GM21390 (cell line): ENCODE measurements at regions not wholly inside any gene's neighbourhood (a gene's known extent, or its start where the extent isn't known, plus 50 kb on each side); places are given as distances from the start of the nearest gene placed in this dataset.

Experiments
- ATAC-seq: cut with Tn5 transposase; IDR thresholded peaks from one replicate; pipeline ENCODE4 v1.9.1; 2021; ENCODE audit not compliant: unreplicated experiment

DNA sequence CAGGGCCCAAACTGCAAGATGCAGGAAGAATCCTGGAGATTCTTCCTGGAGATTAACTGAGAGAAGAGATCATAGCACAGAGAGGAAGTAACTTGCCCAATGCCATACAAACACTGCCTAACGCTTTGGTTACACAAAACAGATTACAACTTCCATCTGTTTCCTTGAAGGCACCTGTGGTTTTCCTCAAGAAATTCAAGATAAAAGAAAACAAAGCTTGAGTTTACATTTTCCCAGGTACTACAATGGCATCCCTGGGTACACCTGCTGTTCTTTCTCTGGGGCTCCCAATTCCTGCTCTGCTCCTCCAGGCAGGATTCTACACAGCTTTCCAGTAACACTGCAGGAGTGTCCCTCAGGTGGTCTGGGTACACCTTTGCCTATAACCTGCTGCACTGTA, 781.9 kb upstream of the ID2 start:
- ATAC-seq: no peak

DNA sequence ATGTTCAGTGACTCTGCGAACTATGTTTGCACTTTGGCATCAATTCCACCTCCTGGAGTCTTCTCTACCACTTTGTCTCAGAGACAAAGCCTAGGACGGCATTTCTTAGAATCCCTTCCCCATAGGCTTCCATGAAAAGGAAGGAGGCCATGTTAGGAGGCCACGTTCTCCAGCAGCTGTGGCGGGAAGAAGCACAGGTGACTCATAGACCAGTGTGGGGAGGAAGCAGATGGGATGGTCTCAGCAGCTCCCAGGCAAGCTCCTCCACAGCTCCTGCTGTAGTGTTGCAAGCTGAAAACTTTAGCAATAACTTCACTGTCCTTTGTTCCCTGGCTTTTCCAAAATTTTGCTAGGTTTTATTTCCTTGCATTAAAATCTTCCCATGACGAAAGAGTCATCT, 781.3 kb upstream of the ID2 start:
- ATAC-seq: no peak

DNA sequence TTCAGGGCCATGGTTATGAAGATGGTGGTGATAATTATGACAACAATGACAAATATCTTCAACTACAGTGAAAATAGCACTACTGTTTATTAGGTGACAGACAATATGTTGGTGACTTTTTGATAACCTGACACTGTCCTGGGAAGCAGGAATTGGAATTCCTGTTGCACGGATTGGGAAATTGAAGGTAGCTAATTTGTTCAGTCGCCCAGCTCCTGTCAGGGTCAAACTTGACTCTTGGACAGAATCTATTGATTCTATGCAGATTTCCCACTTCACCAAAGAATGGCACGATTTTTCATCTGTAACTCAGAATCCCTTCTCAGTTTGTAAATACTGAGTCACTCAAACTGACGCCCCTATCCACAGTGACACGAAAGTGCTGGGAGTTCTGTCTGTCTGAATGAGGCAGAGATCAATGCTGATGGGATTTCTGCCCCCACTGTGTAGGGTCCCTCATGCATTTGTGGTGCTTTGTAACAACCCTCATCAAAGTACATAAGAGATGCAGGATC, 779.5 kb upstream of the ID2 start:
- no peak for ATAC-seq

DNA sequence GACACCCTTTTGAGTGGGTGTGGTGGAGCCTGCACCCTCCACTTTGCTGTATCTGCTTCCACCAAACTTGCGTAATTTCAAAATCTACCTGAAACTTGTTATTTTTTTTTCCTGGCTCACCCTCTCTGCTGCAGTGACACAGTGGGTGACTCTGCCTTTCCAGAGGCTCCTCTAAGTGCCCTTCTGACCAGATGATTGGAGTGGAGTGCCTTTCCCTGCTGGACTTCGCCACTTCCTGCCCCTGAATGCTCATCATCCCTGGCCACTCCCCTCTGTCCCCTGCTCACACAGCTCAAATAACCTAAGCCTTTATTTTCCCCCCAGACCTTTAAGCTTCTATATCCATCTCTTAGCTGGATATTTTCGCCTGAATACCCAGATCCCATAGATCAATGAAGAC, 777.5 kb upstream of the ID2 start:
- no peak for ATAC-seq

DNA sequence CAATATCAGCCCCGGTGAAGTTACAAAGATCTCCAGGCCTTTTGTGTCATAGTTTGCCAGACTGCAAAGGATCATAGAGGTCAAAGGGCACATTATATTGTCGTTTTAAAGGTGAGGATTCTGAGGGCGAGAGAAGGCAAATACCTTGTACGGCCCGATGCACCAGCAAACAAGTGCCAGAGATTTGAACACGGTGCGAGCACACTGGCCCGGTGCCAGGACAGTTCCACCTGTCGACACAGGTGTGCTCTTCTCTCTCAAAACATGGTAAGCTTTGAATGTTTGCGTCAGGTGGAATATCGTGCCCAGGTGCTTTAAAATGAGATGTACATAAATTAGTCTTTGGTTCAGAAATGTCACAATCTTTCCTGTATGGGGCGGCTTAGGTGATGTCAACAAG, 776.1 kb upstream of the ID2 start:
- ATAC-seq: no peak

DNA sequence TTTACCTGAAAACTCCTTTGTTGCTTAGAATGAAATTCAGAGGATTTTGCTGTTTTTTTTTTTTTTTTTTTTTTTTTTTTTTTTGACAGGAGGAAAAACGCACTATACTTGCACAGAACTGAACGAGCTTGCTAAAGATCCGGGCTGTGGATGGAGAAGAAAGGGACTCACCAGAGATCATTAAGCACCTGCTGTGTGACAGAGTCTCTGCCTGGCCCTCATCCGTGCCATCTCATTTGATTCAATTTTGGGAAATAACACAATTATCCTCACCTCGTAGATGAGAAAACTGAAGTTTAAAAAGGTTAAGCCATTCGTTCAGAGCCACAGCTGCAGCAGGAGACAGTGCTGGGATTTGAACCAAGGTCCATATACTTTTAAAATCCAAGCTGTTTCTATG, 775.4 kb upstream of the ID2 start:
- ATAC-seq: no peak

DNA sequence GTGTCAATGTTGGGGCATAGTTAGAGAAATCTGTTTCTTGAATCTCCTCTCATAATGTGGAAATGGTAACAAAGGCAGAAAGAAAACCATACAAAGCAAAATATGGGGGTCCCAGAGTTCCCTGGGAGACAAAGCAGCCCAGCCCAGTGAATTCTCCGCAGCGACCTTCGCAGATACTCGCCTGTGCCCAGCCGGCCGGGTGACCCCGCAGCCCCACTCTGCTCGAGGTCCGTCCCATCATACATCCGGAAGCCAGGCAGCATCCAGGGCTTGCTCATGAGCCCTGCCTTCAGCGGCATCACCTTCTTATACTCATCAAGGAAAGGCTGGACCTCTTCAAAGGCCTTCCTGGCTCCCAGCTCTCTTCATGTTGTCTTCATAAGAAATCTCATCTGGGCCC, 774.8 kb upstream of the ID2 start:
- ATAC-seq: no peak

DNA sequence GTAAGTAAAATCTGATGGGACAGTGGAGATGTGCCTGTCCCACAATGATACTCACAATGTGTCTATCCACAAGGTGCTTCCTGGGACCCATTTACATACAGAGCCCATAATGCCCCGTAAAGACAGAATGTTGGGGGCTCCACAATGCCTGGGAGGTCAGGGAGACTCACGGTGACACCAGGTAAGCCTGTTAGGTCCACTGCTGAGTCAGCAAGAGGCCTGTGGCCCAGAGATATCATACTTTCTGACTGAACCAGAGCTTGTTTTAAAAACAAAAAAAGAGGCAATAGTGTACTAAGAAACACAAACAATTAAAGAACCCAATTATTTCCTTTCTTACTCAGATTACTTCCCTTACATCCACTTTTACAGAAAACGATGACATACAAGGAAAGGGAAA, 771.1 kb upstream of the ID2 start:
- ATAC-seq: no peak

DNA sequence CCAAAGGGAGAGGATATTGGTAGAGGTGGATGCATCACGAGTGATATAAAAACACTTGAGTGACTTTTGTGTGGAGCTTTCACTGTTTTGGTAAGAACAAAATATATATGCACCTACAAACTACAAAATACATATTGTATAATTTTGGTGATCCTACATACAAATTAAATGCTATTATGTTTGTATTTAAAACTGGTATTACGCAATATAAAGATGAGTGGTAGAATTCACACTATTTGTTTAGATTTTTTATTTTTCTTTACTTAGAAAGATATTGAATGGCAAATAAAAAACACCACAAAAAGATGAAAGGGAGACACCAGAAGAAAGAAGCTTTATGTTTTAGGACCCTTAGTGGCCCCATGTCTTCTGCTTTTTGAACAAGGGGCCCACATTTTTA, 770.7 kb upstream of the ID2 start:
- ATAC-seq: no peak

DNA sequence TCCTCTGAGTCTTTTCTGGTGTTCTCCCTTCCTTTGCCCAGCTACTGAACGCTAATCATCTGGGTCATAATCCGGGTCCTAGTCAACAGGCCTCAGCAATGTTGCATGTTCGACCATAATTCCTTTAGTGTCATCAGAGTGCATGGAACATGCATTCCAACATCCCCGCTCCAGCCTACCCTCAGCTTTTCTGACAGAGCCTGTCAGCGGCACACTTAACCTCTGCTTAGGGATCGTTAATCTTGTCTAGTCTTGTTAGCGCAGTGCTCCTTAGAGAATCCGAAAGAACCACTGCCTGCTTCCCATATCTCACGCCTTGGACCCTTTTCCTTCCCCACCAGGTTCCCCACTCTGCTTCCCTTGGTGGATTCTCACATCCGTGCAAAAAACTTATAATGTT, 767.9 kb upstream of the ID2 start:
- no peak for ATAC-seq

DNA sequence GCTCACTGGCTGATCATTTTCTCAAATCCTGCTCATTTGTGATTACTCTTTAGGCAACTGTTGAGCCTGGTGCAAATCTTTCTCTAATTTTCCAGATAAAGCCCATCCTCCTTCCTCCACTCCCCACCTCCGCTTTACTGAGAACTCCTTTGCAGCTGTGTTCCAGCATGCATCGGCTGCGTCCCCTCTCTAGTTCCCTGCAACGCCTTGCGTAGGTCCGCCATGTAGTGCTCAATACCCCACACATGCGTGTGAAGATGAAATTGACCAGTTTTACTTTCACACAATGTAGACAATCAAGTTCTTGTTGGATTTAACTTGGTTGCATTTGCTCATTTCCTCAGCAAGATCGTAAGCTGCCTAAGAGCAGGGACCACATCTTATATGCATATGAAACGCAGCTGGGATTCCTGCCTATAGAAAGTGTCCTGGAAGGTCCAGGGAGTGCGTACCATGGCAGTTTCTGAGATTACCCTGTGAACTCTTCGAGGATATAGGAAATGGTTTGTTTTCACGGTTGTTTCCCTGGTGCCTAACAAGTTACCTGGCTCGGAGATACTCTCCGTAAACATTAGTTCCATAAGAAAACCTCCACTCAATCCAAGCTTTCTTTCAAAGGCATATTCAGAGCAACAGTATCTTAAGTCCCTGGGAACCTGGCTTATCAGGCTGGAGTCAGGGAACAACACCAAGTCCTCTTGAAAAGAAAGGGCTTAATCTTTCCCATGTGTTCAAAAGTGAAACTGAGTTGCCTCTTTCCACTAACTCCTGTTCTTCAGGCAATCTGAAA, 766.4 kb upstream of the ID2 start:
- ATAC-seq: no peak

DNA sequence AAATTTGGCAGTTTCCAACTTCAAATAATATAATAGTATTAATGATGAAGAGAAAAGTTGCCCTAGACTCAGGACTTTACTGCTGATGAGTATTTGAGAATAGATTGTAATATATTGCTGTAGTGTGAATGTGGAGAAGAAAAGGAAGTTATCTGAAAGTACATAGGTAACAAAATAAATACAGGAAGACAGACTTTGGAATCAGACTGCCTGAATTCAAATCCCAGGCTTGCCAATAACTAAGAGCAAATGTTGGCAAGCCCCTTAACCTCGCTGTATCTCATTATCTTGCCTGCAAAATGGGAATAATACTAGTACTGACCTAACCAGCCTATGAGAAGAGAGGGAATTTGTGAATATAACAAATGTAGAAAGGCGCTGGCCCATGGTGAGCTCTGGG, 765.2 kb upstream of the ID2 start:
- no peak for ATAC-seq

DNA sequence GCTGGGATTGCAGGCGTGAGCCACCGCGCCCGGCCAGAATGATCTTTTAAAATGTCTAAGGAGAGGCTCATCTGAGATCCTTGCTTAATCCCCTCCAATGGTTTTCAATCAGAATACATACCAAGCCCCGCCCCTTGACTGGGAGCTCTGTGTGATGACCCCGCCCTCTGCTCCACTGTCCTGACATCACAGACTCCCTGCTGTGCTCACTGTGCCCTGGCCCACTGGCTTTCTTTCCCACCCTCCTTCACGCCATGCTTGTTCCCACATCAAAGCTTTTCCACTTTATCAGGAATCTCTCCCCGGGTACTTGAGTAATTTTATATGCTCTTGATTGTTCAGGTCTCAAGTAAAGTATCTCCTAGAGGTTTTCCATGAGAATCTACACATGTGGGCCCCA, 762.3 kb upstream of the ID2 start:
- ATAC-seq: no peak

DNA sequence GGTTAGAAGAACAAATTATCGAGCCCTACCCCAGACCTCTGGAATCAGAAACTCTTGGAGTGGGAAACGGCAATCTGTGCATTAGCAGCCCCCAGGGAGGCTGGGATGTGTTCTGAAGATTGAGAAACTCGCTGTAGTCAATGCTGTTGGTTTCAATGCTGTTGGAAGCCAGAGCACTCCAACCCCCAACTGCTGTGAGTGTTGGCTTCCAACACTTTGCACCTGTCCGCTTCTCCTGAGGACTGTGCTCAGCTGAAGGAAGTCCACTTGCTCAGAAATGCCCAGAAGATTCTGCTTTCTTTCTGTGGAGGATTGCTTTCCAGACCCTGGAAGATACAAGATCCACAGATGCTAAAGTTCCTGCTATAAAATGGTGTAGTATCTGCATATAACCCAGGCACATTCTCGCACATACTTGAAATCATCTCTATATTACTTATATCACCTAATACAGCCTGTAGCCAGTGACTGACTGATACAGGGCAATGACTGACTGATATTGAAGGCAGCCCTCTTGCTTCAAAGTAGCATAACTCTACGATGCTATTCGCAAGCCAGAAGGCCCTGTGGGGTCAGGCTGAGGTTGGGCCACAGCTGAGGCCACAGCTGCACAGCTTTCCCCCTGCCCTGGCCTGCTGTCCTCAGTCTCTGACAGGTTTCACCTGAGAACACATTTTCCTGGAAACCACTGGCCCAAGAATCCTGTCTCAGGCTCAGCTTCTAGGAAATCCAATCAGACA, 757.7 kb upstream of the ID2 start:
- no peak for ATAC-seq

DNA sequence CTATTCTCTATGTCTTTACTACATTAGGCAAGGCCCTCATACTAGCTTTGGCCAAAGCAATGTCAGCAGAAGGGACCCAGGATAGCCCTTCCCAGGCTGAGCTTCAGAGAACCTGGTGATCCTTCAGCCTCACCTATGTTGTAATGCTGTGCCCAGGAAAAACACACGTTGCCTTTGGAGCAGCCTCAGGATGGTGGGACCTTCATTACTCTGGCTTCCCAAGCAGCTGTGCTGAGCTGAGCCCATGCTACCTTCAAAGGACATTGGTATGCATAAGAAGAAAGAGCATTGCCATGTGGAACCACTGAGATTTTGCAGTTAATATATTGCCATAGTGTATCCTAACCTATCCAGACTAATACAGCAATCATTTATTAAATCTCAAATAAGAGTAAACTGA, 756.4 kb upstream of the ID2 start:
- no peak for ATAC-seq

DNA sequence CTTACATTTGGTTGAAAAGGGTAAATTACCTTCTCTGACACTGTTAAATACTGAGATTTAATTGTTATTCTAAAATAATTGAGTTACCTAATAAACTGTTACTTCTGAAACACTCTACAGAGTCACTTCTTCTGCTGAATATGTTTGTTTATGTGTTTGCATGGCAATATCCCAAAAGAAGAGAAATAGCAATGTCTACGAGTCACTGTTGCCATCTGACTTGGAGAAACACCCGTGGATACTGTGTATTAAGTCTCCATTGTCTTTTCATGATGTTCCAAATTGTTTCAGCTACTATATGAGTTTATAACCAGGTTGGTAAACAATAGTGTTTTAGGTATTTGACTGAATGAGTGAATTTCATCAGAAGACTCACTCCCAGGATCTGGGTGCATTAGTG, 754.2 kb upstream of the ID2 start:
- no peak for ATAC-seq

DNA sequence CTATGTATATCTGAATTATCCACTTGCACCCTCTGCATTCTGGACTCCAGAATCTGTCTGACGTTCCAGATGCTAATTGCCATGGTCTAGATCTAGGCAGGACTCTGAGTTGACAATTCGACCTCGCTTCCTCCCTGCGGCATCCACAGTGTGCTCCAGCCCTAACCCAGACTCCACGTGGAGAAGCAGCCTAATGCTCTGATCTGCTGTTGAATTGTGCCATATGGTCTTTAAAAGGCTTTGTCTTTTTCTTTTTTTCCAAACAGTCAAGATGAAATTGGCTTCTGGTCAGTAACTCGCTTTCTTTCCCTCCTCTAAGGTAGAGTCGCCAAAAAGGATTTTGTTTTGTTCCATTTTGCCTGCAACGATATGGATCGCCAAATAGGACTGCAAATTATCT, 752.6 kb upstream of the ID2 start:
- no peak for ATAC-seq

DNA sequence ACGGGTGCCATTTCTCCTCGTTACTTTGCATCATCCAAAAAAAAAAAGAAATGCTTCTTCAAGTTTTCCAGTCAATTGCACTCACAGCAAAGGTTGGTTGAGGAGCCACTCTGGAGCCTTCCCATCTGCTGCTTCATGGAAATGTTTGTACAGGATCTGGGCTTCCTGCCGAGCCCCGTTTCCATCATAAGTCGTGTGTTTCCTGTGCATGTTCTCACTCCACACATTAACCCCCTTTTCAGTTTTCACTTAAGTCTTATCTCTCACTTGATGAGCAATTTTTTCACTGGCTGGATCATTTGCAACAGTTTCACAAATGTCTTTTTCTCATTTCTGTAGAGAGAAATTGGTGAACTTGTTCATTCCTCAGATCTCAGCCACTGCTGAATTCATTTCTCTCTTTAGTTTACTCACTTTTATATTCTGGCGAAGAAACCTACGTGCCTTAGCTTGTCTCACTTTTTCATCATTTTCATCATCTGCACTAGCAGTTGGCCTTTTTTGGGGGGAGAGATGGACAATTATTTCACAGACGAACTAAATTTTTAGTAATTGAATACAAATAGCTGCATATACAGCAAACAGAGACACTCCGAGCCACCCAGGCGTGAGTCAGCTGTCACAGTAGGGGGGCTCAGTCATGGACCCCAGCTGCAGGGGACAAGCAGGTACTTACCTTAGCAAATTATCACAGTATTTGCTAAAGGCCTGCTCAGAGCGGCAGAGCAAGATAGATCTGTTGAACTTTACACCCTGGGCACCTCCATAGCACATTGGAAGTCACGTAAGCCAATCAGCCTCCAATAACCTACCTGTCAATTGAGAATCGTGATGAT, 750.8 kb upstream of the ID2 start:
- no peak for ATAC-seq

DNA sequence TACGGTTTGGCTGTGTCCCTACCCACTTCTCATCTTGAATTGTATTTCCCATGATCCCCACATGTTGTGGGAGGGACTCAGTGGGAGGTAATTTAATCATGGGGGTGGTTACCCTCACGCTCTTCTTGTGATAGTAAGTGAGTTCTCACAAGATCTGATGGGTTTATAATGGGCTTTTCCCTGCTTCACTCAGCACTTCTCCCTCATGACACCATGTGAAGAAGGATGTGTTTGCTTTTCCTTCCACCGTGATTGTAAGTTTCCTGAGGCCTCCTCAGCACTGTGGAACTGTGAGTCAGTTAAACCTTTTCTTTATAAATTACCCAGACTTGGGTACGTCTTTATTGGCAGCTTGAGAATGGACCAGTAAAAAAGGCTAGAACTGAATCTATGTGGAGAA, 750.0 kb upstream of the ID2 start:
- ATAC-seq: no peak

DNA sequence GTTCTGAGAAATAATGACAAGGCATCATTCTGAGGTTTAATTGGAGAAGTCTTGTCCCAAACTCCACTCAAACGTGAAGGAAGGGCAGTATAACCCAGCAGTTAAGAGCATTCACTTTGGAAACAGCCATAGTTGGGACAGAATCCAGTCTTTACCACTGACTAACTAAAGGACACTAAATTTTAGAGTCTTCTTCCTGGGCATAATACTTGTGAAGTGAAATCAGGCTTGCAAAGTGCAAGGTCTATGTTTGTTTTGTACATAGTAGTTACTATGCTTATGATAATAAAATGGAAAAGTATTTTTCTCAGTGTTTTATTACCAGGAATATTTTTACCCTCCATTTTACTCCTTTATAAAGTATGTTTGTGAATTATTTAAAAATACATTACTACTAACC, 748.2 kb upstream of the ID2 start:
- ATAC-seq: no peak

DNA sequence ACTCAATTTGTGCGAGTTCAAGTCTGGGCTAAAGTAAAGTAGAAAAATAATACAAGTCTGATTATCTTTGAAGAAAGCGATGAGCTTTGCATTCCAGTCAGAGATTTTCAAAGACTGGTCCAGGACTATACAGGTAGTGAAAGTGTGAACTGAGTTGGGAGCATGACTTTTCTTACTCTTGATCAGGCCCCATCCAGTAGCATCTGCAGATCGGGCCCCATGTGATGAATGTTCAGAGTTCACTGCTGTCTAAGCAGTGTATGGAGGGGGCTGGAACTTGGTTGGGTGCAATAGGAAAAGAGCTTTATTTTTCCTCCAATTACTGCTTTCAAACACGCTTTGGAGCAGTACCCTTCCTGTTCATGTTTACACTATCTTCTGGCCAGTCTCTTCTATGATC, 747.4 kb upstream of the ID2 start:
- ATAC-seq: no peak

DNA sequence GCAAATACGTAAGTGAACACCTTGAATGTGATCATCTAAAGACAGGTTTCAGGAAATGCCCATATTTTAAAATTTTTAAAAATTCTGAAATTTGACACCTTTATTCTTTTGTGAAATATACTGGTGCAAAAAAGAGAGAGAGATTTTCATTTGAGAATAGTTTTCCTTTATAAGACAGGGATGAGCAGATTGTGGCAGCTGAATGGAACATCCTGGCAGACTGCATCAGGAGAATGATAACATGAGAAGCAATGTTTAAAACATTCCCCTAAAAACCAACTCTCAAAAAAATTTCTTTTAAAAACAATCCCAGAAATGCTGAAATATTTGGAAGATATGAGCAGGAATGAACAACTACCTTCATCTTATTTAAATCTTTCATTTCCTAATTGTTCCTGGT, 744.8 kb upstream of the ID2 start:
- no peak for ATAC-seq
